ENCODE measurements at regions not wholly inside any gene's neighbourhood (a gene's known extent, or its start where the extent isn't known, plus 50 kb on each side); places are given as distances from the start of the nearest gene placed in this dataset.

GRCh38 chr2:129011466-129012061 is 692.9 kb upstream of the HS6ST1 start:
- TF ChIP-seq CTCF (IDR thresholded peaks at IDR 0.05) (no peak), ZNF138 (CRISPR knock-in tag; conservative IDR thresholded peaks at IDR 0.05) (no peak), ZNF232 (CRISPR knock-in tag; IDR thresholded peaks at IDR 0.05) (no peak), NR2C2 (CRISPR knock-in tag; IDR thresholded peaks at IDR 0.05) (no peak), TP53 (CRISPR knock-in tag; IDR thresholded peaks at IDR 0.05) (no peak), MYBL2 (CRISPR knock-in tag; IDR thresholded peaks at IDR 0.05) (no peak), ELF4 (CRISPR knock-in tag; IDR thresholded peaks at IDR 0.05; ENCODE audit: low read depth) (no peak), ATF3 (CRISPR knock-in tag; conservative IDR thresholded peaks at IDR 0.05) (no peak), USF2 (CRISPR knock-in tag; IDR thresholded peaks at IDR 0.05) (no peak), CBFB (CRISPR knock-in tag; IDR thresholded peaks at IDR 0.05; ENCODE audit: low read depth) (no peak), FOXK1 (CRISPR knock-in tag; IDR thresholded peaks at IDR 0.05) (no peak), SOX15 (CRISPR knock-in tag; IDR thresholded peaks at IDR 0.05) (no peak), FOXJ3 (CRISPR knock-in tag; IDR thresholded peaks at IDR 0.05; ENCODE audit: borderline replicate concordance) (no peak)
